C4-2B (cell line): ENCODE measurements at regions not wholly inside any gene's neighbourhood (a gene's known extent, or its start where the extent isn't known, plus 50 kb on each side); places are given as distances from the start of the nearest gene placed in this dataset.

Experiments
- ZFX ChIP-seq: fragments of 450-650 bp; IDR thresholded peaks from 2 replicates; pipeline ENCODE4 v1.6.1; 2017
- TF ChIP-seq, protein P1 (sequence below): fragments of 450-650 bp; conservative IDR thresholded peaks from 2 replicates; pipeline ENCODE4 v1.5.1; 2017; ENCODE audit warnings: mild to moderate bottlenecking

DNA sequence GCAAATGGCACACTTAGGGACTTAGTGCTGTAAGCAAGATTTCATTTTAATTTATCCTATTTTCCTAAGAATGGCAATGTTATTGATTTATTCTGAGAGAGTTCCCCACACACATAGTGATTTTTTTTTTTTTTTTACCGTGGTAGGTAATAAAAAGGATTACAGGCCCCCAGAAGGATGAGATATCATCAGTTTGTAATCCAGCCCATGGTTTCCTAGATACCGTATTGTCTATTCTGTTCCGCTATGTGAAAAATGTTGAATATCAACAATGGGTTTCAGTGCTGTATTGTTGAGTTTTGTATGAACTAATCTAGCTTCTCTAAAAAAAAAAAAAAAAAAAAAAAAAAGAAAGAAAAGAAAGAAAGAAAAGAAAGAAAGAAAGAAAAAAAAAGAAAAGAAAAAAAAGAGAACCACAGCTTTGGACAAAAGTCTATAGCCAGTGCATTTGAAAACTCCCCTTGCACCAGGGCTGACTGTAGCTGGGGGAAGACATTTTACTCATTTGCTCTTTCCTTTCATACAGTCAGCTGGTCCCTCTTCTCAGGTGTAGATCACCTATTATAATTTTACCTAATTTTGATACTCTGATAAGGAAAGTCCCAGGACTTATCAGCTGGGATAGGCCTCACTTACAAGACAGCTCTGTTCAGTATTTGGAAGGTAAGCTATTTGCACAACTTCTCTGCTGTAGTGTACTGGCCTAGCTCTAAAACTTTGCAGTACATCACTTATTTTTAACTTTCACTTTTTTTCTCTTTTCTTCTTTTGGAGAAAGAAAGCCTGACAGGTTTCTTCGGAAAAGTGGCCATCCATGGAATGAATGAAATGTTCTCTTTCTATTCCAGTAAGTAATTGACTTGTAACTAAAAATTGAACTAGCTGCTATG, 101.4 kb upstream of the SOX2 start:
- TF ChIP-seq, protein P1, sequence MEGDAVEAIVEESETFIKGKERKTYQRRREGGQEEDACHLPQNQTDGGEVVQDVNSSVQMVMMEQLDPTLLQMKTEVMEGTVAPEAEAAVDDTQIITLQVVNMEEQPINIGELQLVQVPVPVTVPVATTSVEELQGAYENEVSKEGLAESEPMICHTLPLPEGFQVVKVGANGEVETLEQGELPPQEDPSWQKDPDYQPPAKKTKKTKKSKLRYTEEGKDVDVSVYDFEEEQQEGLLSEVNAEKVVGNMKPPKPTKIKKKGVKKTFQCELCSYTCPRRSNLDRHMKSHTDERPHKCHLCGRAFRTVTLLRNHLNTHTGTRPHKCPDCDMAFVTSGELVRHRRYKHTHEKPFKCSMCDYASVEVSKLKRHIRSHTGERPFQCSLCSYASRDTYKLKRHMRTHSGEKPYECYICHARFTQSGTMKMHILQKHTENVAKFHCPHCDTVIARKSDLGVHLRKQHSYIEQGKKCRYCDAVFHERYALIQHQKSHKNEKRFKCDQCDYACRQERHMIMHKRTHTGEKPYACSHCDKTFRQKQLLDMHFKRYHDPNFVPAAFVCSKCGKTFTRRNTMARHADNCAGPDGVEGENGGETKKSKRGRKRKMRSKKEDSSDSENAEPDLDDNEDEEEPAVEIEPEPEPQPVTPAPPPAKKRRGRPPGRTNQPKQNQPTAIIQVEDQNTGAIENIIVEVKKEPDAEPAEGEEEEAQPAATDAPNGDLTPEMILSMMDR, result no peak
- TF ChIP-seq ZFX, result no peak
